NCI-H2029 (cell line): ENCODE measurements at regions not wholly inside any gene's neighbourhood (a gene's known extent, or its start where the extent isn't known, plus 50 kb on each side); places are given as distances from the start of the nearest gene placed in this dataset.
"Not testable (repeated sequence)": the region's sequence is repeated elsewhere in the genome, so short reads cannot be mapped to it uniquely, and the experiment has no call there.

ENCODE experiments used
- DNase-seq: peaks from one replicate; lab custom pipeline; 2025; lab: John Stamatoyannopoulos, UW

DNA sequence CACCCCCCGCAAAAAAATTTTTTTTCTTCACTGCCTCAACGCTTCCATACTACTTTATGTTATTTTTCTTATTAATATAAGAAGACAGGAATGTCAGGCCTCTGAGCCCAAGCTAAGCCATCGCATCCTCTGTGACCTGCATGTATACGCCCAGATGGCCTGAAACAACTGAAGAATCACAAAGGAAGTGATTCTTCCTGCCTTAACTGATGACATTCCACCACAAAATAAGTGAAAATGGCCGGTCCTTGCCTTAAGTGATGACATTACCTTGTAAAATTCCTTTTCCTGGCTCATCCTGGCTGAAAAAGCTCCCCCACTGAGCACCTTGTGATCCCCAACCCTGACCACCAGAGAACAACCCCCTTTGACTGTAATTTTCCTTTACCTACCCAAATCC lies 258.7 kb upstream of the KCND2 start:
- not testable (repeated sequence) for DNase-seq

DNA sequence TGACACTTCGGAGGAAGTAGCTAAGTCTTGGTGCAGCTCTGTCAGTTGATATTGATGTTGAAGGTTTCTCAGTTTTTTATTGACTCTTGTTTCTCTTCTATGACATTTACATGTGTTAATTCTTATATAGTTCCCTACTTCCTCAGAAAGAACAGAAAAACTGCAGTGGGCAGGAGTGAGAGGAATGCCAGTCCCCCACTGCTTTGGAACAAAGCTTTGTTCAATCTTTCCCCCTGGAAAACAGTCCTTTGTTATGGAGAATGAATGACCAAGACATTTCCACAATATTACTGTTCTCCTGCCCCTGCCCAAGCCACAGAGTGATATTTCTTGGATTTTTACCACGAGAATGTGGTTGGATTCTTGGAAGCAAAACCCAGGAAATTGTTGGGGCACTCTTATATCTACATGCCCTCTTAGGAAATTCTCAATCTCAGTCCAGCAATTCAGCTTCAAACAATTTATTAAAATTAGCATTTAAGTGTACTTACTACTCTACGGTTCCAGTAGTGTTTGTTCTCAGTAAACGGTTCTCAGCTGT lies 258.0 kb upstream of the KCND2 start:
- no peak for DNase-seq

DNA sequence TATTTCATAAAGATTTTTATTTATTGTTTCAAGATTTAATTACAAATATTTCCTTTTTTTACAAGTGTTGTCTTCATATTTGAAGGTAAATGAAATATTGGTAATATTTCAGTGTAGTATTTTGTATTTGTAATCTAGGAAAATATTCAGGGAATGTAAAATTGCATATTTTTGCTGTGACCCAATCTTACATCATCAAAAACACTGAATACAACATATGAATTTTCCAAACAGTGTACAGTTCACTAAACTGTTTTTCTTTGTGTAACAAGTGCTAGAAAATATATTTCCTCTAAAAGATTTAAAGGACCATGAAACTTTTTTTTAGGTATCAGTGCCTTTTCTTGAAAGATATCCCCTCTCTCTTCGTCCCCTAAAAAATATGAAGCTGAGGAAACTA lies 251.9 kb upstream of the KCND2 start:
- no peak for DNase-seq

DNA sequence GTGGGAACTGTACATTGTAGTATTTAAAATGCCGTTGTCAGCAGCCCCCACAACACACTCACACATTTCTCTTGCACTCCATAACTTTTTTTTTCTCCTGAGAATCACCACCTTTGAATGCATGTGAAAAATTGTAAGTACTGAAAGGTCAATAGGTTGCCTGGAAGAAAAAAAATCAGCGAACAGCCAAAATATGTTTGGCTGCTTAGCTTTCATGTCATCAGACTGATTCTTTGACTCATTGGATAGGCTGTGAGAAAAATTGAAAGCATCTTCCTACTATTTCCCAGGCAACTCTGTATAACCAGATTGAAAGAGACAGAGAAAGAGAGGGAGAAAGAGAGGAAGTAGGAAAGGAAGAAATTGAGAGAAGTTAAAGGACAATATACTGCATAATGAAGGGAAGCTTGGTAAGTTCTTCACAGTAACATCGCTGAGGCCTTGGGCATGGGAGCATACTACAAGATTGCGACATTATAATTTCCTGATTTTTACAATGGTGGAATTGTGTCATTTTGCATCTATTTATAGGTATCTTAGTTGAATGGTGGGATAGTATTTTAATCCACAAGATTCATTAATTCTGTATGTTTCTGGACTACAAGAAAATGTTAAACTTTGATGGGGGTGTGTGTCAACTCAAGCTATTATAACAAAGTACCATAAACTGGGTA lies 249.3 kb upstream of the KCND2 start:
- no peak for DNase-seq

DNA sequence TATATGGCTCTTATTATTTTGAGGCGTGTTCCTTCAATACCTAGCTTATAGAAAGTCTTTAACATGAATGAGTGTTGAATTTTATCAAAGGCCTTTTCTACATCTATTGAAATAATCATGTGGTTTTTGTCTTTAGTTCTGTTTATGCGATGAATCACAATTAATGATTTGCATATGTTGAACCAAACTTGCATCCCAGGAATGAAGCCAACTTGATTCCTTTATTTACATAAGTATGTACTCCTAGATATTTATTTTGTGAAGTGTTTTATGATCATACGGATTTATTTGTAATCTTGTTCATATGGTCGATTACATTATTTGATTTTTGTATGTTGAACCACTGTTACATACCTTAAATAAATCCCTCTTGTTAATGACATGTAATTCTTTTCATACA lies 244.3 kb upstream of the KCND2 start:
- no peak for DNase-seq

GRCh38 chr7:120030876-120031275 lies 242.1 kb upstream of the KCND2 start:
- DNase-seq = no peak

- no peak for DNase-seq
These were observed 239.9 kb upstream of the KCND2 start for GRCh38 chr7:120033114-120033513.

GRCh38 chr7:120039138-120039537 lies 233.8 kb upstream of the KCND2 start:
- no peak for DNase-seq

DNA sequence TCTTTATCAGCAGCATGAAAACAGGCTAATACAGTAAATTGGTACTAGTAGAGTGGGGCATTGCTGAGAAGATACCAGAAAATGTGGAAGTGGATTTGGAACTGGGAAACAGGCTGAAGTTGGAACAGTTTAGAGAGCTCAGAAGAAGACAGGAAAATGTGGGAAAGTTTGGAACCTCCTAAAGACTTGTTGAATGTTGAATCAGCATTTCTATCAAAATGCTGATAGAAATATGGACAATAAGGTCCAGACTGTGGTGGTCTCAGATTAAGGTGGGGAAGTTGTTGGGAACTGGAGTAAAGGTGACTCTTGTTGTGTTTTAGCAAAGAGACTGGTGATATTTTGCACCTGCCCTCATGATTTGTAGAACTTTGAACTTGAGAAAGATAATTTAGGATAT lies 231.2 kb upstream of the KCND2 start:
- DNase-seq = no peak

- no peak for DNase-seq
These were observed 229.7 kb upstream of the KCND2 start for GRCh38 chr7:120043250-120043649.

- no peak for DNase-seq
These were observed 220.0 kb upstream of the KCND2 start for GRCh38 chr7:120052884-120053382.

- DNase-seq = no peak
These were observed 219.5 kb upstream of the KCND2 start for GRCh38 chr7:120053390-120053961.

DNA sequence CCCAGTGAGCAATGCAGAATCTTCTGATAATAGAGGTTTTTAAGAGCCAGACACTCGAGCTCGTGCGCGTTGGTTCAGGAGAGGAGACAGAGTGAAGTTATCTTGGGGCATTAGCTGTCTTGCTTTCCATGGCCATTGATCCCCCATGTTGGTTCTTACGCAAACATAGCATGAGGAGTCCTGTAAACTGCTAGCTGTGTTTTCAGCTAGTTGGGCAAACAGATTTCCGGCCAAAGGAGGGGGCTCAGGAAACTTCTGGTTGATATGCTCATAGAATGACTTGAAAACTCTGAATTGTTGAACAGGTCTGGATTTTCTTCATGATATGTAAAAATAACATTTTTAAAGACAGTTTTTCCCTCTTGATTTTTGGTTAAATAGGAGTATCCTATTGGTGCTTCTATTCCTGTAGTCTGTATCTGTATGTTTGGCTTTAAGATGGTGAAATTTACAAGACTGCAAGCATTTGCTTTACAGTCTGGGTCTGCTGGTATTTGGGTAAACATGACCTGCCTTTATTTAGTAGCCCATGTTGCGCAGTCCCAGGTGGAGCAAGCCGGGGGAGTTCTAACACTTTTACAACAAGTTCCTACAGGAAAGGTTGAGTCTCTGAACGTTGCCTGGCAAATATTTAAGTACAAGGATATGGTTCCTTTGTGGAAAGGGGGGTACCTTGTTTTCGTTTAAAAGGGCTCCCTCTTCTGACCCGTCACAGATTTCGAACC lies 218.4 kb upstream of the KCND2 start:
- no peak for DNase-seq

DNA sequence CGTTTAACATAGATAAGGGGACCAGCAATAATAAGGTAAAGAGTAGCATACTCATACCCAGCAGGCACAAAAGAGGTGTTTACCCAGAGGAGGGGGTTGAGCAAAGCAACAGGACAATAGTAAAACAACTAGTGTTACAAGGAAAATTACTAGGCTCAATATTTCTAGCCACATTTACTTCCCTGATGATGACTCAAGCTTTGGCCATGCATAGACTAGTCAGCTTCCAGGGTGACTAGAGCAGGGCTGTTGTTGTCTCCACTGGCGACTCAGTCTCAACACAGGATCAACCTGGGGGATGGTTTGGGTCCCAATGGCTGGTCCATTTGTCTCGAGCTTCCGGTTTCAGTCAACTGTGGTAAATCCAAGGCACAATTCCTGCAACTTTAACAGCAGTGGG lies 217.7 kb upstream of the KCND2 start:
- DNase-seq = no peak

GRCh38 chr7:120056227-120056626 lies 216.7 kb upstream of the KCND2 start:
- no peak for DNase-seq

- no peak for DNase-seq
These were observed 213.3 kb upstream of the KCND2 start for GRCh38 chr7:120059641-120060040.

DNA sequence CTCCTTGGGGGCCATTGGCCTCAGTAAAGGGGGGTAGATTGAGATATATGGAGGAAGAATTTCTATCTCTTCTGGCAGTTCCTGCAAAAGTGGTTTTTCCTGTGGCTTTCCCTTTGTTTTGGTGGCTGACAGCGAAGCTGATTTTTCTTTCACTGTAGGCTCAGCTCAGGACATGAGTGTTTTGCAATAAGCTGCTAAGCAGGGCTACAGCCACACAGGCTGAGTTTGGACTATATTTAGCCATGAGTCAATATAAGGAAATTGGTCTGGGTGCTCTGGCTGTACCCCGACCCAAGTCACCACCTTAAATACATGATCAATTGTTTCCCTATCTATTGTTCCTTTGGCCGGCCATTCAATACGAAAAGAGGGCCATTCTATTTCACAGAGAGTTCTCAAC lies 212.7 kb upstream of the KCND2 start:
- no peak for DNase-seq

DNA sequence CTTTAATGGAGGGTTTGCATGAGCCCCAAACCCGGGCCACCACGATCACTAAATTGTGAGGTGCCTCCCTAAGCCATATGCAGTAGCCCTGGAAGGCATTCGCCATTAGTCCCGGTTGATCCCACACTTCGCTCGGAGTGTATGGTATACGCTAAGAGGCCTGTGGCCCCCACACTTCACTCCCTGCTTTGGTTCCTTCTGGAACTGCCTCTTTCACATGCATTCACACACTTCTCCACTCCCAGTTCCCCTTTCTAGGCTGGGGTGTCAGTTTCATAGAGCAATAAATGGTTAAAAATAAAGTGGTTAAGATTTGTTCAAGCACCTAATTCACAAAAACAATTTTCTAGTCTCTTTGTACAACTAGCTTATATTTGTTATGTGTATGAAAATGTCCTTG lies 212.1 kb upstream of the KCND2 start:
- no peak for DNase-seq

- DNase-seq = no peak
These were observed 208.4 kb upstream of the KCND2 start for GRCh38 chr7:120064565-120064964.

DNA sequence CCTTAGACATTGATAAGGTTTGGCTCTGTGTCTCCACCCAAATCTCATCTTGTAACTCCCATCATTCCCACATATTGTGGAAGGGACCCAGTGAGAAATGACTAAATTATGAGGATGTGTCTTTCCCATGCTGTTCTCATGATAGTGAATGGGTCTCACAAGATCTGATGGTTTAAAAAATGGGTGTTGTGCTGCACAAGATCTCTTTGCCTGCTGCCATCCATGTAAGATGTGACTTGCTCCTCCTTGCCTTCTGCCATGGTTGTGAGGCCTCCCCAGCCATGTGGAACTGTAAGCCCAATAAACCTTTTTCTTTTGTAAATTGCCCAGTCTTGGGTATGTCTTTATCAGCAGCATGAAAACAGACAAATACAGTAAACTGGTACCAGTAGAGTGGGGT lies 206.1 kb upstream of the KCND2 start:
- DNase-seq = not testable (repeated sequence)

GRCh38 chr7:120070201-120070600 lies 202.8 kb upstream of the KCND2 start:
- DNase-seq = no peak

DNA sequence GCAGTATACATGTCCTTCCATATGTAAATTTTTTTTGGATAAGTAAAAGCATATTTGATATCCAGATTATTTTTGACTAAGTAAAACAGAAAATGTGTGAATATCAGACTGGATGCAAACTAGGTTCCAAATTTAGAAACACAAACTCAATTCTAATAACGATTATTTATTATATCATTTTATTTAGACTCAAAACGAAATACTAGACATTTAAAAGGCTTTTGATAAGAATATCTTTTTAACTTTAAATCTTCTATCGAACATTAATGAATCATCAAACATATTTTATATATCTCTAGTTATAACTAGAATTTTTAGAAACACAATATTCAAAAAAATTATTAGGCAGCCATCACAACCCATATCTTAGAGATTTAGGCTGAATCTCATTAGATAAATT lies 195.2 kb upstream of the KCND2 start:
- DNase-seq = no peak

GRCh38 chr7:120079022-120079421 lies 194.0 kb upstream of the KCND2 start:
- DNase-seq = no peak
